ENCODE measurements at regions not wholly inside any gene's neighbourhood (a gene's known extent, or its start where the extent isn't known, plus 50 kb on each side); places are given as distances from the start of the nearest gene placed in this dataset.
"Not testable (repeated sequence)": the region's sequence is repeated elsewhere in the genome, so short reads cannot be mapped to it uniquely, and the experiment has no call there.

- DNase-seq (ENCODE audit: low read depth in 2 of 3, low spot score in 2 of 3) = peak in 1 of 3 donors; percentile 13
Observed at GRCh38 chr12:24679126-24679525, 269.8 kb downstream of the BCAT1 start.

- DNase-seq (ENCODE audit: low read depth in 2 of 3, low spot score in 2 of 3) = no peak
Observed at GRCh38 chr12:24678436-24678835, 270.5 kb downstream of the BCAT1 start.

DNA sequence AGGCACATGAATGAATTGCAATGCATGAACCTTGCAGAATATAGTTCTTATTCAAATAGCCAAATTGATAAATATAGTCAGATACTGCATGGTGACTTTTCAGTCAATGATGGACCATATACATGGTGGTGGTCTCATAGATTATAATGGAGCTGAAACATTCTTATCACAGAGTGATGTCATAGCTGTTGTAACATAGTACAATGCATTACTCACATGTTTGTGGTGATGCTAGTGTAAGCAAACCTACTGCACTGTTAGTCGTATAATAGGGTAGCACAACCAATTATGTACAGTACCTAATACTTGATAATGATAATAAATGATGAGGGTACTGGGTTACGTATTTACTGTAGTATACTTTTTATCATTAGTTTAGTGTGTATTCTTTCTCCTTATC lies 280.3 kb downstream of the BCAT1 start:
- no peak for DNase-seq (ENCODE audit: low read depth in 2 of 3, low spot score in 2 of 3)

GRCh38 chr12:24664161-24664880 lies 284.6 kb downstream of the BCAT1 start:
- no peak for DNase-seq (ENCODE audit: low read depth in 2 of 3, low spot score in 2 of 3)

- DNase-seq (ENCODE audit: low read depth in 2 of 3, low spot score in 2 of 3) = peak in 2 of 3 donors; percentile 6 to 58
Observed at GRCh38 chr12:24661657-24662096, 287.2 kb downstream of the BCAT1 start.

DNA sequence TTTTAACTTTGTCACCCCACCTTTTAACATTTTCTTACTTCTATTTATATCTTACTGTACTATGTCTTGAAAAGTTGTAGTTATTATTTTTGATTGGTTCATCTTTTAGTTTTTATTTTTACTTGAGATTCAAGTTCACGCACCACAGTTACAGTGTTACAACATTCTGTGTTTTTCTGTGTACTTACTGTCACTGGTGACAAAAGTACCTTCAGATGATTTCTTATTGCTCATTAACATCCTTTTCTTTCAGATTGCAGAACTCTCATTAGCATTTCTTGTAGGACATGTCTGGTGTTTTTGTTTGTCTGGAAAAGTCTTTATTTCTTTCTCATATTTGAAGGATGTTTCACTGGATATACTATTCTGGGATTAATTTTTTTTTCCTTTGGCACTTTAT lies 289.9 kb downstream of the BCAT1 start:
- DNase-seq (ENCODE audit: low read depth in 2 of 3, low spot score in 2 of 3) = no peak

GRCh38 chr12:24654344-24654743 lies 294.6 kb downstream of the BCAT1 start:
- DNase-seq (ENCODE audit: low read depth in 2 of 3, low spot score in 2 of 3) = not testable (repeated sequence)

GRCh38 chr12:24649634-24650033 lies 299.3 kb downstream of the BCAT1 start:
- no peak for DNase-seq (ENCODE audit: low read depth in 2 of 3, low spot score in 2 of 3)

DNA sequence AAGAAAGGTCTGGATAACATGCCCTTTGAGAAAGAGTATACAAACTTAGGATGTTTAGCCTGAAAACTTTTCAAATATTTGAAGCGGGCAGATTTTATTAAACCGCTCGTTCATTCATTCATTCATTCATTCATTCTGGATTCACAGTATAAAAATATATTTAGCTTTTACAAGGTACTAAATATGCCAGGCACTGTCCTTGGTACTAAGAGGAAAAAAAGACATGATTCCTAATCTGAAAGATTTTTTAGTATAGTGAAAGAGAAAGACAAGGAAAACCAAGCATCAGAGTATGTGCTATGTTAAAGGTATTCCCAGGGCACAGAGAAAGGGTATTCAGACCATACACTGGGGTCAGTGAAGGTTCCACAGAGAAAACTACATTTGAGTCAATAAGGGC lies 299.7 kb downstream of the BCAT1 start:
- no peak for DNase-seq (ENCODE audit: low read depth in 2 of 3, low spot score in 2 of 3)

GRCh38 chr12:24645254-24645653 lies 303.6 kb downstream of the BCAT1 start:
- no peak for DNase-seq (ENCODE audit: low read depth in 2 of 3, low spot score in 2 of 3)

- no peak for DNase-seq (ENCODE audit: low read depth in 2 of 3, low spot score in 2 of 3)
Observed at GRCh38 chr12:24643120-24644119, 305.5 kb downstream of the BCAT1 start.

GRCh38 chr12:24639641-24640040 lies 309.3 kb downstream of the BCAT1 start:
- no peak for DNase-seq (ENCODE audit: low read depth in 2 of 3, low spot score in 2 of 3)

- no peak for DNase-seq (ENCODE audit: low read depth in 2 of 3, low spot score in 2 of 3)
Observed at GRCh38 chr12:24632466-24632865, 316.4 kb downstream of the BCAT1 start.

DNA sequence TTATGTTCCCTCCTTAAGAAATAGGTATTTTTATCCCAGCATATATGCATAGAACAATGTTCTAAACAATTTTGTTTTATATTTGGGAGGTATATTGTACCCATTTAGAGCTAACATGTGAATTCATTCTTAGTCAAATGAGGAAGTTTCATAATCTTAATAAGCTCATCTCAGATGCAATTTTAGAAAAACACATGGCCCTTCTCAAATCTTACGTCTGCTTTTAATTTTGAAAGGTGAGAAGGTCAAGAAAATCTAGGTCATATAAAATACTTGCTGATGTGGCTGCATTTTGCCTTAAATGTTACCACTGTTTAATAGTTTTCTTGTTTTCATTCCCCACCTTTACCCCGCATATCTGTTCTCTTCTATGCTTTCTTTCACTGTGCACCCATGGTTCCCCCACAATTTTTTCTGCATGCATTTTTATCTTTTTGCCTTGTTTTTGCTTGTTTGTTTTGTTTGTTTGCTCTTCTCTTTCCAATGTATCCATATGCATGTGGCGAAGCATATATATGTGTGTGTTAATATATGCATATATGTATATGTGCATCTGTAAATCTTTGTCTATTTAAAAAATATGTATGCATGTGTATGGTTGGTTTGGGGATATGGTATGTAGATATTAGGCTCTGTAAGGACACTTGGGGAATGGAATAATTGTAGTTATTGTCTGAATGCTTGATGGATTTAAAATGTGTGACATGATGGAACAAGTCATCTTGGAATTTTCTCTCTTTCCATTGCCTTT lies 317.1 kb downstream of the BCAT1 start:
- no peak for DNase-seq (ENCODE audit: low read depth in 2 of 3, low spot score in 2 of 3)

- DNase-seq (ENCODE audit: low read depth in 2 of 3, low spot score in 2 of 3) = no peak
Observed at GRCh38 chr12:24630856-24631255, 318.0 kb downstream of the BCAT1 start.

DNA sequence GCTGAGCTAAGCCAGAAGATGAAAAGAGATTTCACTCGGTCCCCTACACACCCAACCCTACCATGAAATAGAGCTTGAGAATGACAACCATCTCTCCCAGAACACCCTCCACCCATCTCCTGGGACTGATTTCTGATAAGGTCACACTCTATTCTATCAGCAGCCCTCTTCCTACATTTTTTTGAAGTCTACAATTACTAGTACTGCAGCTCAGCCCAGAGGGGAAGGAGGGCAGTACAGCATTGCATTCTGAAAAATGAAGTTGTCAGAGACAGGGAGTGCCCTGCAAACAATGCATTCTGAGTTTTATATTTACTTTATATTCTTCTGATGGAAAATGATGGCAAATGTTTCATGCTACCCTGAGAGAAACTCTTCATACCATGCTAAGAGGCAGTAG lies 318.5 kb downstream of the BCAT1 start:
- no peak for DNase-seq (ENCODE audit: low read depth in 2 of 3, low spot score in 2 of 3)

- DNase-seq (ENCODE audit: low read depth in 2 of 3, low spot score in 2 of 3) = no peak
Observed at GRCh38 chr12:24625103-24625502, 323.8 kb downstream of the BCAT1 start.

DNA sequence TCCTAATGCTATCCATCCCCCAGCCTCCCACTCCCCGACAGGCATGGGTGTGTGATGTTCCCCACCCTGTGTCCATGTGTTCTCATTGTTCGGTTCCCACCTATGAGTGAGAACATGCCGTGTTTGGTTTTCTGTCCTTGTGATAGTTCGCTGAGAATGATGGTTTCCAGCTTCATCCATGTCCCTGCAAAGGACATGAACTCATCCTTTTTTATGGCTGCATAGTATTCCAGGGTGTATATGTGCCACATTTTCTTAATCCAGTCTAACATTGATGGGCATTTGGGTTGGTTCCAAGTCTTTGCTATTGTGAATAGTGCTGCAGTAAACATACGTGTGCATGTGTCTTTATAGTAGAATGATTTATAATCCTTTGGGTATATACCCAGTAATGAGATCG lies 328.9 kb downstream of the BCAT1 start:
- DNase-seq (ENCODE audit: low read depth in 2 of 3, low spot score in 2 of 3) = not testable (repeated sequence)

GRCh38 chr12:24617471-24617870 lies 331.4 kb downstream of the BCAT1 start:
- DNase-seq (ENCODE audit: low read depth in 2 of 3, low spot score in 2 of 3) = no peak

- no peak for DNase-seq (ENCODE audit: low read depth in 2 of 3, low spot score in 2 of 3)
Observed at GRCh38 chr12:24615967-24616411, 332.9 kb downstream of the BCAT1 start.
